Kidney (tissue), 13 donors: ENCODE measurements at regions not wholly inside any gene's neighbourhood (a gene's known extent, or its start where the extent isn't known, plus 50 kb on each side); places are given as distances from the start of the nearest gene placed in this dataset.

Experiments used
- DNase-seq, 5 donors: peaks; one replicate each; pipeline ENCODE4 v3.0.0-alpha.2; 2013 to 2020
- FAIRE-seq: peaks from 2 replicates; lab custom pipeline; 2012; peaks lifted over from hg19 to GRCh38; lab: Jason Lieb, UNC
- H3K27ac ChIP-seq, 2 donors: one replicate each; pipeline ENCODE4 v1.7.0; 2013; ENCODE audit warnings: low read depth in 2 of 2, low read length in 2 of 2, inconsistent platforms in 1 of 2
- H3K27me3 ChIP-seq: one replicate; pipeline ENCODE4 v1.7.1; 2013; ENCODE audit warnings: low read length, inconsistent platforms; ENCODE audit not compliant: control insufficient read depth, insufficient read depth
- H3K36me3 ChIP-seq, 3 donors: one replicate each; pipeline versions ENCODE4 v1.7.0 to v1.7.1; 2013; ENCODE audit warnings: low read length in 3 of 3, control low read depth in 1 of 3, inconsistent platforms in 1 of 3; ENCODE audit not compliant: insufficient read depth in 3 of 3, control insufficient read depth in 2 of 3
- H3K4me1 ChIP-seq, 3 donors: one replicate each; pipeline versions ENCODE4 v1.7.0 to v1.7.1; 2013; ENCODE audit warnings: low read length in 3 of 3, inconsistent platforms in 1 of 3, low read depth in 1 of 3; ENCODE audit not compliant: control insufficient read depth in 2 of 3, insufficient read depth in 2 of 3
- H3K4me3 ChIP-seq, 3 donors: one replicate each; pipeline versions ENCODE4 v1.7.0 to v1.8.1; 2013; ENCODE audit warnings: low read length in 3 of 3, control low read depth in 1 of 3, inconsistent platforms in 1 of 3
- H3K9ac ChIP-seq, 3 donors: one replicate each; pipeline versions ENCODE4 v1.7.0 to v1.7.1; 2013; ENCODE audit warnings: low read length in 3 of 3, control low read depth in 1 of 3, inconsistent platforms in 1 of 3
- H3K9me3 ChIP-seq, 3 donors: one replicate each; pipeline versions ENCODE4 v1.7.0 to v1.7.1; 2013; ENCODE audit warnings: low read length in 3 of 3, control low read depth in 1 of 3, inconsistent platforms in 1 of 3; ENCODE audit not compliant: control insufficient read depth in 2 of 3, insufficient read depth in 1 of 3
- CTCF ChIP-seq: IDR thresholded peaks from 3 replicates; pipeline ENCODE4 v1.5.1; 2012; ENCODE audit warnings: mild to moderate bottlenecking, moderate library complexity, borderline replicate concordance; ENCODE audit not compliant: insufficient read depth; ENCODE audit errors: extremely low read depth
- intact Hi-C: fragments of 100-400 bp; cut with DNase I; formaldehyde crosslinking; loops from one replicate; pipeline ENCODE4 v1.11.1; 2022
- donor health status: control.
- donor health status: control.
- donor health status: control.
- donor health status: control.
- donor health status: control.
- donor health status: DM: yes; HTN: yes; CAD: no.
- donor health status: Normal renal cell carcinoma (clear cell type).

GRCh38 chr10:128766915-128767314 is 640.7 kb upstream of the MKI67 start:
- no peaks in the 10 kb centered on the region for H3K27me3 ChIP-seq
- no peaks in the 10 kb centered on the region for H3K4me1 ChIP-seq
- no peaks in the 10 kb centered on the region for H3K36me3 ChIP-seq
- no peaks in the 10 kb centered on the region for H3K9me3 ChIP-seq
- no peak overlapping the region for H3K27ac ChIP-seq
- H3K4me3 ChIP-seq = no peak overlapping the region
- no peak overlapping the region for H3K9ac ChIP-seq
- intact Hi-C loops = no loop called here
- no peak for DNase-seq
- no peak for TF ChIP-seq CTCF
- FAIRE-seq = no peak

GRCh38 chr10:128774979-128775378 is 648.8 kb upstream of the MKI67 start:
- no peaks in the 10 kb centered on the region for H3K4me1 ChIP-seq
- no peak for TF ChIP-seq CTCF
- H3K9me3 ChIP-seq = no peaks in the 10 kb centered on the region
- DNase-seq (no peak), FAIRE-seq (no peak)
- H3K36me3 ChIP-seq = no peaks in the 10 kb centered on the region
- intact Hi-C loops = no loop called here
- no peak overlapping the region for H3K27ac ChIP-seq
- no peaks in the 10 kb centered on the region for H3K27me3 ChIP-seq
- no peak overlapping the region for H3K4me3 ChIP-seq
- H3K9ac ChIP-seq = no peak overlapping the region

- Histone ChIP-seq H3K9ac (no peak overlapping the region), H3K4me3 (no peak overlapping the region), H3K27me3 (no peaks in the 10 kb centered on the region), H3K4me1 (no peaks in the 10 kb centered on the region), H3K36me3 (no peaks in the 10 kb centered on the region), H3K9me3 (no peaks in the 10 kb centered on the region), H3K27ac (no peak overlapping the region)
- DNase-seq (no peak), FAIRE-seq (no peak)
- intact Hi-C loops = no loop called here
- TF ChIP-seq CTCF = no peak
Observed at GRCh38 chr10:128775743-128776142, 649.5 kb upstream of the MKI67 start.

- FAIRE-seq (no peak), DNase-seq (no peak)
- no peak overlapping the region for H3K4me3 ChIP-seq
- no peaks in the 10 kb centered on the region for H3K36me3 ChIP-seq
- no peak overlapping the region for H3K27ac ChIP-seq
- intact Hi-C loops = no loop called here
- H3K9me3 ChIP-seq = no peaks in the 10 kb centered on the region
- no peaks in the 10 kb centered on the region for H3K27me3 ChIP-seq
- H3K9ac ChIP-seq = no peak overlapping the region
- TF ChIP-seq CTCF = no peak
- no peaks in the 10 kb centered on the region for H3K4me1 ChIP-seq
Observed at GRCh38 chr10:128776673-128777252, 650.5 kb upstream of the MKI67 start.
